ENCODE measurements at regions not wholly inside any gene's neighbourhood (a gene's known extent, or its start where the extent isn't known, plus 50 kb on each side); places are given as distances from the start of the nearest gene placed in this dataset.

DNA sequence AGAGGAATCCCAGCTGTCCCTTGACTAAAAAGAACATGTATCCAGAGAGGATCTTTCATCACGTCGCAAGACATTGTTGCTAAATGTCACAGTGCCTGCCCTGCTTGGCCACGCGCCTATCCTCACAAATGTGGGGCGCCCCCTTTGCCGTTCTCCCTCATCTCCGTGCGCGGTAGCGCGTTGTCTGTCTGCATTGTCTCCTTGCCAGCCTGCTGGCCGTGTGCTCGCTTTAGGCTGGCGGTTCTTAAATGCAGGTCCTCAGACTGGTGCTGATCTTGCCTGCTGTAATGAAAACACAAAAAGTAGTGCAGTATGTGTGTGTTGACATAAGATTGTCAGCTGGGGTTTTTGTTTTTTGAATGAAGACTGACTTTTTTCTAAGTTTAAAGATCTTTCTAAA, 198.2 kb upstream of the RGS6 start:
- TF ChIP-seq, protein P1, sequence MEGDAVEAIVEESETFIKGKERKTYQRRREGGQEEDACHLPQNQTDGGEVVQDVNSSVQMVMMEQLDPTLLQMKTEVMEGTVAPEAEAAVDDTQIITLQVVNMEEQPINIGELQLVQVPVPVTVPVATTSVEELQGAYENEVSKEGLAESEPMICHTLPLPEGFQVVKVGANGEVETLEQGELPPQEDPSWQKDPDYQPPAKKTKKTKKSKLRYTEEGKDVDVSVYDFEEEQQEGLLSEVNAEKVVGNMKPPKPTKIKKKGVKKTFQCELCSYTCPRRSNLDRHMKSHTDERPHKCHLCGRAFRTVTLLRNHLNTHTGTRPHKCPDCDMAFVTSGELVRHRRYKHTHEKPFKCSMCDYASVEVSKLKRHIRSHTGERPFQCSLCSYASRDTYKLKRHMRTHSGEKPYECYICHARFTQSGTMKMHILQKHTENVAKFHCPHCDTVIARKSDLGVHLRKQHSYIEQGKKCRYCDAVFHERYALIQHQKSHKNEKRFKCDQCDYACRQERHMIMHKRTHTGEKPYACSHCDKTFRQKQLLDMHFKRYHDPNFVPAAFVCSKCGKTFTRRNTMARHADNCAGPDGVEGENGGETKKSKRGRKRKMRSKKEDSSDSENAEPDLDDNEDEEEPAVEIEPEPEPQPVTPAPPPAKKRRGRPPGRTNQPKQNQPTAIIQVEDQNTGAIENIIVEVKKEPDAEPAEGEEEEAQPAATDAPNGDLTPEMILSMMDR (IDR thresholded peaks at IDR 0.05; ENCODE audit: extremely low read depth in 1 of 2, insufficient read depth in 1 of 2, low read depth in 1 of 2, low read length in 2 of 2) = no peak
- TF ChIP-seq EZH2 (IDR thresholded peaks at IDR 0.05; ENCODE audit: borderline replicate concordance, low read depth, low read length, severe bottlenecking) (no peak), POLR2A (IDR thresholded peaks at IDR 0.05; ENCODE audit: low read depth, low read length) (no peak), MYC (IDR thresholded peaks at IDR 0.05; ENCODE audit: low read depth, low read length) (no peak)
